GM12891 (cell line): ENCODE measurements at regions not wholly inside any gene's neighbourhood (a gene's known extent, or its start where the extent isn't known, plus 50 kb on each side); places are given as distances from the start of the nearest gene placed in this dataset.

Source experiments
- DNase-seq: peaks from one replicate; pipeline ENCODE4 v3.0.0; 2011; ENCODE audit warnings: low spot score; ENCODE audit not compliant: insufficient read length
- FAIRE-seq: peaks from 2 replicates; lab custom pipeline; 2011; peaks lifted over from hg19 to GRCh38; lab: Jason Lieb, UNC
- PAX5 ChIP-seq: IDR thresholded peaks from 2 replicates; pipeline ENCODE4 v1.6.1; 2011; ENCODE audit warnings: low read length, moderate library complexity, mild to moderate bottlenecking; ENCODE audit not compliant: insufficient read depth, severe bottlenecking
- POLR2A ChIP-seq: IDR thresholded peaks from 2 replicates; pipeline ENCODE4 v1.6.1; 2011; ENCODE audit warnings: low read depth, low read length, control low read depth
- POLR2AphosphoS5 ChIP-seq: IDR thresholded peaks from 2 replicates; pipeline ENCODE4 v1.6.1; 2011; ENCODE audit warnings: low read depth, low read length, control low read depth
- POU2F2 ChIP-seq: IDR thresholded peaks from 2 replicates; pipeline ENCODE4 v1.6.1; 2011; ENCODE audit warnings: low read depth, mild to moderate bottlenecking, control low read depth, low read length, moderate library complexity
- SPI1 ChIP-seq: IDR thresholded peaks from 2 replicates; pipeline ENCODE4 v1.6.1; 2011; ENCODE audit warnings: low read depth, low read length, control low read depth
- TAF1 ChIP-seq: IDR thresholded peaks from 2 replicates; pipeline ENCODE4 v1.6.1; 2011; ENCODE audit warnings: low read depth, low read length, control low read depth

GRCh38 chr1:14100919-14101318 is 400.9 kb downstream of the PRDM2 start:
- DNase-seq (no peak), FAIRE-seq (no peak)
- TF ChIP-seq TAF1 (no peak), SPI1 (no peak), POLR2A (no peak), PAX5 (no peak), POLR2AphosphoS5 (no peak), POU2F2 (no peak)

- DNase-seq: no peak
- no peak for FAIRE-seq
- TF ChIP-seq PAX5: no peak
- no peak for TF ChIP-seq SPI1
- no peak for TF ChIP-seq POU2F2
- no peak for TF ChIP-seq POLR2A
- TF ChIP-seq TAF1: no peak
Measured at GRCh38 chr1:14102180-14102579, 402.2 kb downstream of the PRDM2 start.

- no peak for DNase-seq
- FAIRE-seq: no peak
Measured at GRCh38 chr1:14103878-14104430, 404.0 kb downstream of the PRDM2 start.

GRCh38 chr1:14106126-14106525 is 406.1 kb downstream of the PRDM2 start:
- no peak for FAIRE-seq
- DNase-seq: no peak
- TF ChIP-seq PAX5: no peak
- TF ChIP-seq SPI1: no peak
- TF ChIP-seq POLR2A: no peak
- no peak for TF ChIP-seq TAF1
- no peak for TF ChIP-seq POLR2AphosphoS5
- no peak for TF ChIP-seq POU2F2

More at GRCh38 chr1:14103878-14104430, 404.0 kb downstream of the PRDM2 start:
- TF ChIP-seq POLR2AphosphoS5 (no peak), POLR2A (no peak), SPI1 (no peak), POU2F2 (no peak), PAX5 (no peak), TAF1 (no peak)

- TF ChIP-seq TAF1: no peak
- TF ChIP-seq POLR2AphosphoS5: no peak
- TF ChIP-seq PAX5: no peak
- no peak for TF ChIP-seq POLR2A
- TF ChIP-seq SPI1: no peak
- no peak for TF ChIP-seq POU2F2
- FAIRE-seq (no peak), DNase-seq (no peak)
Measured at GRCh38 chr1:14106679-14107313, 406.8 kb downstream of the PRDM2 start.

GRCh38 chr1:14108356-14109275 is 408.6 kb downstream of the PRDM2 start:
- TF ChIP-seq TAF1 (no peak), POLR2AphosphoS5 (no peak), POU2F2 (no peak), PAX5 (no peak), POLR2A (no peak), SPI1 (no peak)
- DNase-seq (no peak), FAIRE-seq (no peak)

GRCh38 chr1:14109276-14109635 is 409.3 kb downstream of the PRDM2 start:
- no peak for DNase-seq
- TF ChIP-seq POLR2A: no peak
- no peak for FAIRE-seq

- FAIRE-seq (no peak), DNase-seq (no peak)
- no peak for TF ChIP-seq POLR2AphosphoS5
Measured at GRCh38 chr1:14110040-14110439, 410.1 kb downstream of the PRDM2 start.

GRCh38 chr1:14111121-14111520 is 411.1 kb downstream of the PRDM2 start:
- no peak for FAIRE-seq
- TF ChIP-seq POLR2AphosphoS5 (no peak), TAF1 (no peak), POLR2A (no peak), POU2F2 (no peak), SPI1 (no peak), PAX5 (no peak)

GRCh38 chr1:14112613-14113012 is 412.6 kb downstream of the PRDM2 start:
- TF ChIP-seq PAX5: no peak
- no peak for TF ChIP-seq SPI1
- no peak for TF ChIP-seq POU2F2
- no peak for TF ChIP-seq POLR2AphosphoS5
- no peak for TF ChIP-seq TAF1
- no peak for TF ChIP-seq POLR2A
- FAIRE-seq (no peak), DNase-seq (no peak)

More at GRCh38 chr1:14111121-14111520, 411.1 kb downstream of the PRDM2 start:
- DNase-seq: no peak
